Retinal pigment epithelial cell (primary cell): ENCODE measurements at regions not wholly inside any gene's neighbourhood (a gene's known extent, or its start where the extent isn't known, plus 50 kb on each side); places are given as distances from the start of the nearest gene placed in this dataset.
"Not testable (repeated sequence)": the region's sequence is repeated elsewhere in the genome, so short reads cannot be mapped to it uniquely, and the experiment has no call there.

Experiments used
- DNase-seq: peaks from one replicate; pipeline ENCODE4 v3.0.0-alpha.2; 2010; ENCODE audit warnings: low read depth
- H3K4me3 ChIP-seq: 2 replicates; pipeline ENCODE4 v1.5.1; 2011; ENCODE audit warnings: mild to moderate bottlenecking, low read length, control low read depth, moderate library complexity
- CTCF ChIP-seq: conservative IDR thresholded peaks from 2 replicates; pipeline ENCODE4 v1.5.1; 2011; ENCODE audit warnings: low read depth, low read length, control low read depth, inconsistent platforms

GRCh38 chr7:25476863-25477499 is 248.7 kb upstream of the NPVF start:
- no peak for TF ChIP-seq CTCF
- H3K4me3 ChIP-seq, result no peak overlapping the region
- DNase-seq, result no peak

GRCh38 chr7:25478221-25478620 is 249.9 kb upstream of the NPVF start:
- not testable (repeated sequence) for H3K4me3 ChIP-seq, DNase-seq

GRCh38 chr7:25478925-25479324 is 250.6 kb upstream of the NPVF start:
- no peak for TF ChIP-seq CTCF
- H3K4me3 ChIP-seq, result no peak overlapping the region
- no peak for DNase-seq

GRCh38 chr7:25481891-25482290 is 253.6 kb upstream of the NPVF start:
- no peak overlapping the region for H3K4me3 ChIP-seq
- no peak for TF ChIP-seq CTCF
- no peak for DNase-seq

GRCh38 chr7:25482631-25483030 is 254.3 kb upstream of the NPVF start:
- TF ChIP-seq CTCF, result no peak
- no peak overlapping the region for H3K4me3 ChIP-seq
- DNase-seq, result no peak

GRCh38 chr7:25485026-25485425 is 256.7 kb upstream of the NPVF start:
- no peak for TF ChIP-seq CTCF
- no peak overlapping the region for H3K4me3 ChIP-seq
- no peak for DNase-seq

- no peak for DNase-seq
- H3K4me3 ChIP-seq, result no peak overlapping the region
- no peak for TF ChIP-seq CTCF
These were observed 258.4 kb upstream of the NPVF start for GRCh38 chr7:25486656-25487055.
